ENCODE measurements at regions not wholly inside any gene's neighbourhood (a gene's known extent, or its start where the extent isn't known, plus 50 kb on each side); places are given as distances from the start of the nearest gene placed in this dataset.

DNA sequence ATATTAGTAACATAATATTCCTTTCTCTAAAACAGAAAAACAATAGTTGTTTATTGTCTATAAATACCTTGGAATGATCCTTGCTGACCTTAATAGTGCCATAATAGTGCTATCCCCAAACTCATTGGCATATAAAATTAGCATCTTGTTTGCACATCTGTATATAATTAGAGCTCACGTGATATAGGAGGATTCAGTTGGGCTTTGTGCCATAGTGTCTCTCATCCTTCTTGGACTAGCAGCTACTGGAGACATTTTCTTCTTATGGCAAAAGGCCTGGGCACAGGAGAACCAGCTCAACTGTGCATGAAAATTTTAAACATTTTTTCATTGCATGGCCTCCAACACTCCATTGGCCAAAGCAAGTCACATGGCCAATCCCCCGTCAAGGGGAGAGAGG, 342.5 kb downstream of the SPATA31D1 start:
- H3K4ac ChIP-seq (ENCODE audit: low read depth, low read length): no peak overlapping the region
- H3K4me3 ChIP-seq (ENCODE audit: low read depth, low read length): no peak overlapping the region
- H3K23ac ChIP-seq (ENCODE audit: low read length): no peak overlapping the region
- H3K9ac ChIP-seq (ENCODE audit: low read length): no peak overlapping the region
- H3K27ac ChIP-seq (ENCODE audit: low read depth, low read length): peak overlapping the region; percentile 98
- H3K18ac ChIP-seq (ENCODE audit: low read length): peak overlapping the region; percentile 82
- peak overlapping the region; percentile 90 for H2AK5ac ChIP-seq (ENCODE audit: low read length)
- no peak overlapping the region for H4K12ac ChIP-seq (ENCODE audit: low read depth, low read length)
- peak overlapping the region; percentile 97 for H2BK12ac ChIP-seq (ENCODE audit: low read length)
- no peaks in the 10 kb centered on the region for H3K79me2 ChIP-seq (ENCODE audit: control insufficient read depth, insufficient read depth, low read length, poor library complexity)
- peak overlapping the region; percentile 92 for H2BK120ac ChIP-seq (ENCODE audit: insufficient read depth, low read length, poor library complexity)
- H4K91ac ChIP-seq (ENCODE audit: low read depth, low read length): peak overlapping the region; percentile 87
- H3K27me3 ChIP-seq (ENCODE audit: insufficient read depth, low read length): no peaks in the 10 kb centered on the region
- H3K14ac ChIP-seq (ENCODE audit: low read length): peak overlapping the region; percentile 76
- no peak overlapping the region for H3K4me2 ChIP-seq (ENCODE audit: low read length)
- peaks cover 3 to 15% of the 10 kb centered on the region in 2 experiments for H3K4me1 ChIP-seq (ENCODE audit: control insufficient read depth in 1 of 2, insufficient read depth in 2 of 2, low read length in 2 of 2)
- no peaks in the 10 kb centered on the region for H3K36me3 ChIP-seq (ENCODE audit: control insufficient read depth in 1 of 2, insufficient read depth in 2 of 2, low read length in 2 of 2)
- H2BK5ac ChIP-seq (ENCODE audit: low read depth, low read length, poor library complexity): peak overlapping the region; percentile 91
- H2AFZ ChIP-seq (ENCODE audit: insufficient read depth, low read length, poor library complexity): no peak overlapping the region
- no CpG with 5 or more reads among the region's 2 CpGs for WGBS (ENCODE audit: extremely low coverage, insufficient coverage, insufficient read length)
- H4K8ac ChIP-seq (ENCODE audit: low read depth, low read length): no peak overlapping the region
- H3K79me1 ChIP-seq (ENCODE audit: low read length): peaks cover 12% of the 10 kb centered on the region
- no peaks in the 10 kb centered on the region for H3K9me3 ChIP-seq (ENCODE audit: insufficient read depth, low read depth, low read length)
- no peak for DNase-seq

GRCh38 chr9:82332018-82332773, 343.6 kb downstream of the SPATA31D1 start:
- no peak overlapping the region for H2AK5ac ChIP-seq (ENCODE audit: low read length)
- H3K79me1 ChIP-seq (ENCODE audit: low read length): peaks cover 12% of the 10 kb centered on the region
- H4K8ac ChIP-seq (ENCODE audit: low read depth, low read length): no peak overlapping the region
- no peak overlapping the region for H4K12ac ChIP-seq (ENCODE audit: low read depth, low read length)
- H2AFZ ChIP-seq (ENCODE audit: insufficient read depth, low read length, poor library complexity): no peak overlapping the region
- H3K23ac ChIP-seq (ENCODE audit: low read length): no peak overlapping the region
- peak overlapping the region; percentile 98 for H3K27ac ChIP-seq (ENCODE audit: low read depth, low read length)
- H3K18ac ChIP-seq (ENCODE audit: low read length): no peak overlapping the region
- no peaks in the 10 kb centered on the region for H3K9me3 ChIP-seq (ENCODE audit: insufficient read depth, low read depth, low read length)
- no peak overlapping the region for H3K9ac ChIP-seq (ENCODE audit: low read length)
- peak overlapping the region; percentile 81 for H3K14ac ChIP-seq (ENCODE audit: low read length)
- no peak overlapping the region for H2BK12ac ChIP-seq (ENCODE audit: low read length)
- H3K4me3 ChIP-seq (ENCODE audit: low read depth, low read length): no peak overlapping the region
- H3K4me2 ChIP-seq (ENCODE audit: low read length): peak overlapping the region; percentile 42
- peak; percentile 87 to 96 for DNase-seq
- no peaks in the 10 kb centered on the region for H3K27me3 ChIP-seq (ENCODE audit: insufficient read depth, low read length)
- H2BK120ac ChIP-seq (ENCODE audit: insufficient read depth, low read length, poor library complexity): no peak overlapping the region
- peaks cover 3 to 17% of the 10 kb centered on the region in 2 experiments for H3K4me1 ChIP-seq (ENCODE audit: control insufficient read depth in 1 of 2, insufficient read depth in 2 of 2, low read length in 2 of 2)
- no peaks in the 10 kb centered on the region for H3K79me2 ChIP-seq (ENCODE audit: control insufficient read depth, insufficient read depth, low read length, poor library complexity)
- H2BK5ac ChIP-seq (ENCODE audit: low read depth, low read length, poor library complexity): peak overlapping the region; percentile 87
- H4K91ac ChIP-seq (ENCODE audit: low read depth, low read length): no peak overlapping the region
- H3K4ac ChIP-seq (ENCODE audit: low read depth, low read length): no peak overlapping the region
- no peaks in the 10 kb centered on the region for H3K36me3 ChIP-seq (ENCODE audit: control insufficient read depth in 1 of 2, insufficient read depth in 2 of 2, low read length in 2 of 2)
- no CpG with 5 or more reads among the region's 5 CpGs for whole genome bisulfite sequencing (ENCODE audit: extremely low coverage, insufficient coverage, insufficient read length)

- H3K4me1 ChIP-seq (ENCODE audit: control insufficient read depth in 1 of 2, insufficient read depth in 2 of 2, low read length in 2 of 2): peaks cover 3 to 17% of the 10 kb centered on the region in 2 experiments
- peaks cover 12% of the 10 kb centered on the region for H3K79me1 ChIP-seq (ENCODE audit: low read length)
- H2BK5ac ChIP-seq (ENCODE audit: low read depth, low read length, poor library complexity): peak overlapping the region; percentile 70
- no peak overlapping the region for H3K9ac ChIP-seq (ENCODE audit: low read length)
- no CpG with 5 or more reads among the region's 6 CpGs for WGBS (ENCODE audit: extremely low coverage, insufficient coverage, insufficient read length)
- H3K4me2 ChIP-seq (ENCODE audit: low read length): peak overlapping the region; percentile 15
- no peak overlapping the region for H2BK12ac ChIP-seq (ENCODE audit: low read length)
- no peak overlapping the region for H4K12ac ChIP-seq (ENCODE audit: low read depth, low read length)
- DNase-seq: peak; percentile 91 to 96
- peak overlapping the region; percentile 84 for H3K27ac ChIP-seq (ENCODE audit: low read depth, low read length)
- H2AFZ ChIP-seq (ENCODE audit: insufficient read depth, low read length, poor library complexity): no peak overlapping the region
- H3K4ac ChIP-seq (ENCODE audit: low read depth, low read length): no peak overlapping the region
- H3K27me3 ChIP-seq (ENCODE audit: insufficient read depth, low read length): no peaks in the 10 kb centered on the region
- peak overlapping the region; percentile 76 for H4K91ac ChIP-seq (ENCODE audit: low read depth, low read length)
- H3K9me3 ChIP-seq (ENCODE audit: insufficient read depth, low read depth, low read length): no peaks in the 10 kb centered on the region
- no peak overlapping the region for H3K18ac ChIP-seq (ENCODE audit: low read length)
- H3K36me3 ChIP-seq (ENCODE audit: control insufficient read depth in 1 of 2, insufficient read depth in 2 of 2, low read length in 2 of 2): no peaks in the 10 kb centered on the region
- H3K14ac ChIP-seq (ENCODE audit: low read length): peak overlapping the region; percentile 36
- H3K4me3 ChIP-seq (ENCODE audit: low read depth, low read length): no peak overlapping the region
- no peaks in the 10 kb centered on the region for H3K79me2 ChIP-seq (ENCODE audit: control insufficient read depth, insufficient read depth, low read length, poor library complexity)
- no peak overlapping the region for H2AK5ac ChIP-seq (ENCODE audit: low read length)
- no peak overlapping the region for H3K23ac ChIP-seq (ENCODE audit: low read length)
- H4K8ac ChIP-seq (ENCODE audit: low read depth, low read length): peak overlapping the region; percentile 45
- peak overlapping the region; percentile 40 for H2BK120ac ChIP-seq (ENCODE audit: insufficient read depth, low read length, poor library complexity)
Measured at GRCh38 chr9:82332774-82333152, 344.2 kb downstream of the SPATA31D1 start.

GRCh38 chr9:82333671-82334070, 345.1 kb downstream of the SPATA31D1 start:
- Histone ChIP-seq H4K8ac (ENCODE audit: low read depth, low read length) (no peak overlapping the region), H3K27ac (ENCODE audit: low read depth, low read length) (peak overlapping the region; percentile 84), H2AFZ (ENCODE audit: insufficient read depth, low read length, poor library complexity) (no peak overlapping the region), H4K91ac (ENCODE audit: low read depth, low read length) (no peak overlapping the region), H3K23ac (ENCODE audit: low read length) (no peak overlapping the region), H3K4ac (ENCODE audit: low read depth, low read length) (no peak overlapping the region), H3K9ac (ENCODE audit: low read length) (no peak overlapping the region), H3K14ac (ENCODE audit: low read length) (no peak overlapping the region), H2AK5ac (ENCODE audit: low read length) (peak overlapping the region; percentile 13), H3K4me2 (ENCODE audit: low read length) (no peak overlapping the region), H3K4me1 (ENCODE audit: control insufficient read depth in 1 of 2, insufficient read depth in 2 of 2, low read length in 2 of 2) (peaks cover 3 to 17% of the 10 kb centered on the region in 2 experiments), H2BK120ac (ENCODE audit: insufficient read depth, low read length, poor library complexity) (no peak overlapping the region), H2BK5ac (ENCODE audit: low read depth, low read length, poor library complexity) (no peak overlapping the region), H3K4me3 (ENCODE audit: low read depth, low read length) (no peak overlapping the region), H3K79me1 (ENCODE audit: low read length) (peaks cover 12% of the 10 kb centered on the region), H3K27me3 (ENCODE audit: insufficient read depth, low read length) (no peaks in the 10 kb centered on the region), H3K9me3 (ENCODE audit: insufficient read depth, low read depth, low read length) (no peaks in the 10 kb centered on the region), H3K18ac (ENCODE audit: low read length) (no peak overlapping the region), H2BK12ac (ENCODE audit: low read length) (peak overlapping the region; percentile 21), H3K79me2 (ENCODE audit: control insufficient read depth, insufficient read depth, low read length, poor library complexity) (no peaks in the 10 kb centered on the region), H3K36me3 (ENCODE audit: control insufficient read depth in 1 of 2, insufficient read depth in 2 of 2, low read length in 2 of 2) (no peaks in the 10 kb centered on the region), H4K12ac (ENCODE audit: low read depth, low read length) (no peak overlapping the region)
- peak in 1 of 2 donors; percentile 12 for DNase-seq
- WGBS (ENCODE audit: extremely low coverage, insufficient coverage, insufficient read length): no CpG with 5 or more reads among the region's 2 CpGs

Measured in trophoblast cell (in vitro differentiated cells and primary cell).